K562 (cell line): ENCODE measurements at regions not wholly inside any gene's neighbourhood (a gene's known extent, or its start where the extent isn't known, plus 50 kb on each side); places are given as distances from the start of the nearest gene placed in this dataset.

Source experiments
- ATAC-seq: fragments of 200-7000 bp; cut with Tn5 transposase; 3 replicates; pipeline ENCODE4 v1.9.1; 2020; ENCODE audit warnings: moderate library complexity
- BruUV-seq: library from RNA; stranded (reverse); fragments of 400-500 nt; replicated peaks from 2 replicates; lab custom pipeline; 2021; lab: Mats Ljungman, UMichigan
- CTCF ChIA-PET: fragments of 300-600 bp; formaldehyde crosslinking; extraction: SDS; loops from one replicate; lab custom pipeline; 2021; ENCODE audit warnings: low intra/inter-chr PET ratio; lab: Yijun Ruan, JAX
- POLR2A ChIA-PET: fragments of 300-600, 350-650 bp; sonication (Branson Sonifier 250); formaldehyde crosslinking; extraction: SDS; loops from one replicate; lab custom pipeline; 2021; ENCODE audit warnings: antibody characterized with exemption, inconsistent platforms; lab: Yijun Ruan, JAX
- DNase-seq, 4 experiments: peaks; one replicate each; pipeline versions ENCODE4 v3.0.0 to v3.0.0-alpha.2; 2011 to 2018; ENCODE audit warnings: low spot score in 3 of 4, mixed read lengths in 3 of 4; ENCODE audit errors: extremely low read depth in 1 of 4
- FAIRE-seq: peaks from 2 replicates; lab custom pipeline; 2011; peaks lifted over from hg19 to GRCh38; lab: Jason Lieb, UNC
- H2AFZ ChIP-seq: 2 replicates; pipeline ENCODE4 v1.6.0; 2011; ENCODE audit warnings: low read depth, low read length, control low read depth, inconsistent platforms
- H3K27ac ChIP-seq: fragments of 200-600 bp; 3 replicates; pipeline ENCODE4 v1.8.0; 2011; ENCODE audit warnings: low read depth, mild to moderate bottlenecking, control low read depth, inconsistent platforms, low read length, moderate library complexity, mixed read lengths; ENCODE audit errors: extremely low read depth
- H3K27me3 ChIP-seq, 2 experiments: fragments of 300-600 bp in 1 of 2; 2 replicates in 1 of 2; 3 replicates in 1 of 2; pipeline versions ENCODE4 v1.6.0 to v1.8.0; 2011; ENCODE audit warnings: inconsistent platforms in 2 of 2, low read length in 2 of 2, mild to moderate bottlenecking in 1 of 2, mixed read lengths in 1 of 2, moderate library complexity in 1 of 2; ENCODE audit not compliant: control insufficient read depth in 2 of 2, insufficient read depth in 2 of 2
- H3K36me3 ChIP-seq: fragments of 300-600 bp; 3 replicates; pipeline ENCODE4 v1.8.0; 2011; ENCODE audit warnings: mild to moderate bottlenecking, low read length, inconsistent platforms; ENCODE audit not compliant: control insufficient read depth, insufficient read depth
- H3K4me1 ChIP-seq, 2 experiments: fragments of 200-600 bp in 1 of 2; replicated peaks in 1 of 2; 2 replicates in 1 of 2; 3 replicates in 1 of 2; pipeline versions ENCODE4 v1.5.1 to v1.8.0; 2011; ENCODE audit warnings: inconsistent platforms in 2 of 2, low read length in 2 of 2, mild to moderate bottlenecking in 1 of 2, mixed read lengths in 1 of 2, moderate library complexity in 1 of 2; ENCODE audit not compliant: control insufficient read depth in 2 of 2, insufficient read depth in 2 of 2
- H3K4me2 ChIP-seq: 2 replicates; pipeline ENCODE4 v1.6.1; 2011; ENCODE audit warnings: low read length, control low read depth, inconsistent platforms, mixed read lengths; ENCODE audit not compliant: insufficient read depth
- H3K4me3 ChIP-seq: fragments of 200-600 bp; sonication (generic), shearing (Covaris generic); 2 replicates; pipeline ENCODE4 v1.5.1; 2016; ENCODE audit warnings: control low read depth, inconsistent platforms
- H3K79me2 ChIP-seq: fragments of 200-600 bp; 3 replicates; pipeline ENCODE4 v1.8.0; 2011; ENCODE audit warnings: low read length, inconsistent platforms; ENCODE audit not compliant: control insufficient read depth, insufficient read depth
- H3K9ac ChIP-seq, 2 experiments: 2 replicates each; pipeline versions ENCODE4 v1.6.0 to v1.6.1; 2011; ENCODE audit warnings: low read depth in 2 of 2, low read length in 2 of 2, control low read depth in 1 of 2, inconsistent platforms in 1 of 2, mild to moderate bottlenecking in 1 of 2, mixed read lengths in 1 of 2; ENCODE audit not compliant: insufficient read depth in 1 of 2
- H3K9me1 ChIP-seq: one replicate; pipeline ENCODE4 v1.6.0; 2011; ENCODE audit warnings: inconsistent platforms, mild to moderate bottlenecking, low read length, moderate library complexity; ENCODE audit not compliant: control insufficient read depth, insufficient read depth
- H3K9me3 ChIP-seq: replicated peaks from 2 replicates; pipeline ENCODE4 v1.5.1; 2011; ENCODE audit warnings: low read depth, low read length, inconsistent platforms; ENCODE audit not compliant: control insufficient read depth, insufficient read depth
- H4K20me1 ChIP-seq: replicated peaks from 2 replicates; pipeline ENCODE4 v1.6.1; 2011; ENCODE audit warnings: low read length, inconsistent platforms, mixed read lengths; ENCODE audit not compliant: control insufficient read depth, insufficient read depth
- CHAMP1 ChIP-seq: fragments of 450-650 bp; IDR thresholded peaks from 2 replicates; pipeline ENCODE4 v1.6.1; 2016; ENCODE audit warnings: mild to moderate bottlenecking
- HMG20B ChIP-seq: fragments of 250-450 bp; sonication (Bioruptor Pico); IDR thresholded peaks from 2 replicates; pipeline ENCODE4 v1.5.0; 2021; ENCODE audit warnings: mild to moderate bottlenecking
- SUPT5H ChIP-seq: fragments of 450-650 bp; IDR thresholded peaks from 2 replicates; pipeline ENCODE4 v1.6.1; 2016
- TAF1 ChIP-seq: IDR thresholded peaks from 2 replicates; pipeline ENCODE4 v1.6.1; 2011; ENCODE audit warnings: mild to moderate bottlenecking, low read length, moderate library complexity; ENCODE audit not compliant: insufficient read depth, control insufficient read depth, severe bottlenecking; ENCODE audit errors: extremely low read depth
- TCF7L2 ChIP-seq: fragments of 150-350 bp; IDR thresholded peaks from 2 replicates; pipeline ENCODE4 v1.6.1; 2016; ENCODE audit warnings: low read depth, mild to moderate bottlenecking, low read length, moderate library complexity
- WHSC1 ChIP-seq: IDR thresholded peaks from one replicate; pipeline ENCODE4 v1.6.1; 2012; ENCODE audit warnings: low read length, control low read depth, inconsistent platforms
- ZNF696 ChIP-seq: fragments of 250-450 bp; sonication (Bioruptor Pico); conservative IDR thresholded peaks from 2 replicates; pipeline ENCODE4 v1.4.0; 2020; ENCODE audit warnings: mild to moderate bottlenecking, moderate library complexity
- WGBS: fragments of 100-300 bp; shearing (Covaris generic); methylation state at CpG from one replicate; pipeline ENCODE4 v1.1.6; 2016; ENCODE audit warnings: low coverage, mixed read lengths; ENCODE audit not compliant: insufficient coverage; ENCODE audit errors: missing lambda C conversion rate; 5-methylcytosine and 5-hydroxymethylcytosine counted together
- in situ Hi-C: fragments of 300-500 bp; cut with MboI; formaldehyde crosslinking; loops from 4 replicates; pipeline ENCODE4 v1.15.0; 2018; ENCODE audit warnings: inconsistent platforms, mixed read lengths
- intact Hi-C: fragments of 100-400 bp; cut with micrococcal nuclease; formaldehyde crosslinking; loops from 2 replicates; pipeline ENCODE4 v1.14.2; 2022
- TF ChIP-seq, protein P1 (sequence below): fragments of 250-450 bp; sonication (Bioruptor Pico); IDR thresholded peaks from 2 replicates; pipeline ENCODE4 v1.5.0; 2021

GRCh38 chr12:73076760-73077159 is 804.6 kb downstream of the TRHDE start:
- H3K4me1 ChIP-seq = no peaks in the 10 kb centered on the region
- no peak overlapping the region for H3K4me3 ChIP-seq
- TF ChIP-seq SUPT5H = no peak
- TF ChIP-seq, protein P1, sequence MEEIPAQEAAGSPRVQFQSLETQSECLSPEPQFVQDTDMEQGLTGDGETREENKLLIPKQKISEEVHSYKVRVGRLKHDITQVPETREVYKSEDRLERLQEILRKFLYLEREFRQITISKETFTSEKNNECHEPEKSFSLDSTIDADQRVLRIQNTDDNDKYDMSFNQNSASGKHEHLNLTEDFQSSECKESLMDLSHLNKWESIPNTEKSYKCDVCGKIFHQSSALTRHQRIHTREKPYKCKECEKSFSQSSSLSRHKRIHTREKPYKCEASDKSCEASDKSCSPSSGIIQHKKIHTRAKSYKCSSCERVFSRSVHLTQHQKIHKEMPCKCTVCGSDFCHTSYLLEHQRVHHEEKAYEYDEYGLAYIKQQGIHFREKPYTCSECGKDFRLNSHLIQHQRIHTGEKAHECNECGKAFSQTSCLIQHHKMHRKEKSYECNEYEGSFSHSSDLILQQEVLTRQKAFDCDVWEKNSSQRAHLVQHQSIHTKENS = no peak
- no peak for TF ChIP-seq TAF1
- no peak for TF ChIP-seq WHSC1
- no peak for TF ChIP-seq ZNF696
- TF ChIP-seq HMG20B (CRISPR knock-in tag) = no peak
- TF ChIP-seq CHAMP1 = no peak
- TF ChIP-seq TCF7L2 = no peak
- TF ChIP-seq, all 486 proteins: peak for 0
- ATAC-seq = no peak
- no peaks in the 10 kb centered on the region for H3K36me3 ChIP-seq
- H4K20me1 ChIP-seq = no peaks in the 10 kb centered on the region
- DNase-seq = no peak
- no peaks in the 10 kb centered on the region for H3K9me1 ChIP-seq
- H3K27ac ChIP-seq = no peak overlapping the region
- no peaks in the 10 kb centered on the region for H3K79me2 ChIP-seq
- FAIRE-seq = no peak
- no peak overlapping the region for H3K4me2 ChIP-seq
- peaks cover 4% of the 10 kb centered on the region; the same call in 1 of the 2 replicates for H3K9me3 ChIP-seq
- ChIA-PET POLR2A (no interaction called here), CTCF (no interaction called here)
- intact Hi-C loops (no loop called here), in situ Hi-C loops (no loop called here)
- no peak overlapping the region for H3K9ac ChIP-seq
- no peaks in the 10 kb centered on the region for H3K27me3 ChIP-seq
- no TSS peak for BruUV-seq
- 0% methylated on average over 2 of the region's 2 CpGs for WGBS
- no peak overlapping the region for H2AFZ ChIP-seq
